Upper lobe of left lung (tissue), 4 donors: ENCODE measurements at regions not wholly inside any gene's neighbourhood (a gene's known extent, or its start where the extent isn't known, plus 50 kb on each side); places are given as distances from the start of the nearest gene placed in this dataset.

Experiments used
- CTCF ChIP-seq, 6 experiments: fragments of 450-650 bp in 4 of 6; fragments of 200-600 bp in 2 of 6; sonication (generic) in 2 of 6; IDR thresholded peaks; one replicate each; pipeline ENCODE4 v1.5.1; 2016 to 2019; ENCODE audit warnings: antibody characterized with exemption in 6 of 6
- EP300 ChIP-seq, 4 donors: sonication (generic); formaldehyde crosslinking; IDR thresholded peaks; one replicate each; pipeline ENCODE4 v1.5.1; 2017; ENCODE audit warnings: antibody characterized with exemption in 4 of 4, control low read depth in 2 of 4
- POLR2A ChIP-seq, 4 donors: fragments of 450-650 bp; IDR thresholded peaks; one replicate each; pipeline ENCODE4 v1.5.1; 2016 to 2017; ENCODE audit warnings: antibody characterized with exemption in 4 of 4, mild to moderate bottlenecking in 2 of 4
- POLR2AphosphoS5 ChIP-seq, 2 donors: sonication (generic); formaldehyde crosslinking; IDR thresholded peaks; one replicate each; pipeline ENCODE4 v1.5.1; 2017; ENCODE audit warnings: antibody characterized with exemption in 2 of 2

GRCh38 chr6:147699637-147700036 lies 191.1 kb downstream of the SAMD5 start:
- no peak for TF ChIP-seq POLR2A (IDR thresholded peaks at IDR 0.05)
- TF ChIP-seq CTCF (IDR thresholded peaks at IDR 0.05): no peak
- TF ChIP-seq POLR2AphosphoS5 (IDR thresholded peaks at IDR 0.05): no peak
- no peak for TF ChIP-seq EP300 (IDR thresholded peaks at IDR 0.05)
